ENCODE measurements at regions not wholly inside any gene's neighbourhood (a gene's known extent, or its start where the extent isn't known, plus 50 kb on each side); places are given as distances from the start of the nearest gene placed in this dataset.
A peak's percentile ranks its signal among the peaks of the same experiment; 100 is the strongest.
"Not testable (repeated sequence)": the region's sequence is repeated elsewhere in the genome, so short reads cannot be mapped to it uniquely, and the experiment has no call there.

- no peak for TF ChIP-seq CTCF (IDR thresholded peaks at IDR 0.05)
- DNase-seq (ENCODE audit: low spot score), result no peak
- no peak for ATAC-seq (ENCODE audit: low FRiP score)
Measured at GRCh38 chr2:88396209-88396608, 56.3 kb downstream of the FOXI3 start.

GRCh38 chr2:88377641-88377991 is 74.9 kb downstream of the FOXI3 start:
- ATAC-seq (ENCODE audit: low FRiP score), result no peak
- no peak for DNase-seq (ENCODE audit: low spot score)

GRCh38 chr2:88372042-88372441 is 80.5 kb downstream of the FOXI3 start:
- TF ChIP-seq CTCF (IDR thresholded peaks at IDR 0.05), result no peak
- ATAC-seq (ENCODE audit: low FRiP score), result no peak
- no peak for DNase-seq (ENCODE audit: low spot score)

More at GRCh38 chr2:88377641-88377991, 74.9 kb downstream of the FOXI3 start:
- TF ChIP-seq CTCF (IDR thresholded peaks at IDR 0.05), result no peak

GRCh38 chr2:88365408-88365807 is 87.1 kb downstream of the FOXI3 start:
- not testable (repeated sequence) for ATAC-seq (ENCODE audit: low FRiP score); DNase-seq (ENCODE audit: low spot score)

GRCh38 chr2:88355486-88355885 is 97.0 kb downstream of the FOXI3 start:
- ATAC-seq (ENCODE audit: low FRiP score) (no peak), DNase-seq (ENCODE audit: low spot score) (no peak)
- no peak for TF ChIP-seq CTCF (IDR thresholded peaks at IDR 0.05)

GRCh38 chr2:88351249-88351601 is 101.3 kb downstream of the FOXI3 start:
- DNase-seq (ENCODE audit: low spot score), result no peak
- no peak for TF ChIP-seq CTCF (IDR thresholded peaks at IDR 0.05)
- ATAC-seq (ENCODE audit: low FRiP score), result no peak

GRCh38 chr2:88350331-88351248 is 101.9 kb downstream of the FOXI3 start:
- peak in 1 of 3 donors; percentile 19 for TF ChIP-seq CTCF (IDR thresholded peaks at IDR 0.05)
- DNase-seq (ENCODE audit: low spot score) (peak; percentile 30), ATAC-seq (ENCODE audit: low FRiP score) (peak; percentile 64)

All from omental fat pad (tissue), 3 donors.